Femur (tissue), 1 donor: ENCODE measurements at regions not wholly inside any gene's neighbourhood (a gene's known extent, or its start where the extent isn't known, plus 50 kb on each side); places are given as distances from the start of the nearest gene placed in this dataset.

ENCODE experiments used
- DNase-seq: peaks from one replicate; pipeline ENCODE4 v3.0.0-alpha.2; 2017

GRCh38 chr1:56215086-56215485 lies 364.3 kb downstream of the PLPP3 start:
- DNase-seq, result no peak

DNA sequence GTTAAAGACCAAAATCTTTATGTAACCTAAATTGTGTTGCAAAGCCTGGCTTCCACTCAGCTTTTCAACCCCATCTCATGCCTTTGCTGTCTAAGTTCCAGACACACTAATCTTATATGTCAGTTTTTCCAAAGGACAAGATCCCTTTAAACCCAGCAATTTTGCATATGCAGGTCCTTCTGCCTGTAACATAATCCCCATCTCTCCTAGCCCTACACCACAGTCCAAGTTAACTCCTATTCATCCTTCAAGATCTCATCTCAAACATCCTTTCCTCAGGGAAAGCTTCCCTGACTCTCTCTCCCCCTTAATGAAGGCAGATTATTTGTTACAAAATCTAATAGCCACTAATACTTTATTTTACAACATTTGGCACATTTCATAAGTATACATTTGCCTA lies 366.3 kb downstream of the PLPP3 start:
- no peak for DNase-seq

DNA sequence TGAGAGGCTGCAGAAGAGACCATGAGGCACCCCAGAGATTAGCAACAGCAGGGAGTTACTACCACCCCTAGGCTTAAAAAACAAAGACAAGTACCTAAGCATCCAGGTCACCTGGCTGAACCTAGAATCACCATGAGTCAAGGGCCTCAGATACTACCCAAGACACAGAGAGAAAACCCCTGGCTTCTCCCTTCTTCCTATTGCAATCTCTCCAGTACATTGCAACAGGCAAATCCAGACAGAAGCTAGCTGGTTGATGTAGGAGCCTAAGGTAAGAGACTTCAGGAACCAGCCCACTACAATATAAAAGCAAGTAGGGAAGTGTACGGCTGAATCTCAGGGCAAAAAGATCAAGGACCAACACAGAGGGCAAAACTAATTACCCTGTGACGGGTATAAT lies 367.2 kb downstream of the PLPP3 start:
- no peak for DNase-seq

DNA sequence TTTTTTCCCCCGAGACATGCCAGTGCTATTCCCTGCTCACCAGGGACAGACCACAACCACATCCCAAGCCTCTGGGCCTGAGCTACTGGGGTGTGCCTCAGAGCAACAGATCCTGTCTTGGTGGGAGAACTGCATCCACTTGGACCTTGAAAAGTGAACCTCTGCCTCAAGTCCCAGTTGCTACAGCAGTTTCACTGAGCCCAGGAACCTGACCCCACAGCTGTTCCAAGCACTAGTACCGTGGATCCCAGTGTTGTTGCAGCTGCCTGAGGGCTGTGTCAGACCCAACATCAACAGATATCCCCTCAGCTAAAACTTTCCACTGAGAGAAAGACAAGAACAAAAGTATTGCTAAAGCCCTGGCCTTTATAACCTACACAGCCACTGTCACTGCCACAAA lies 373.0 kb downstream of the PLPP3 start:
- DNase-seq, result no peak

- DNase-seq, result no peak
Observed at GRCh38 chr1:56204206-56204605, 375.2 kb downstream of the PLPP3 start.

- DNase-seq, result no peak
Observed at GRCh38 chr1:56202796-56203492, 376.4 kb downstream of the PLPP3 start.

DNA sequence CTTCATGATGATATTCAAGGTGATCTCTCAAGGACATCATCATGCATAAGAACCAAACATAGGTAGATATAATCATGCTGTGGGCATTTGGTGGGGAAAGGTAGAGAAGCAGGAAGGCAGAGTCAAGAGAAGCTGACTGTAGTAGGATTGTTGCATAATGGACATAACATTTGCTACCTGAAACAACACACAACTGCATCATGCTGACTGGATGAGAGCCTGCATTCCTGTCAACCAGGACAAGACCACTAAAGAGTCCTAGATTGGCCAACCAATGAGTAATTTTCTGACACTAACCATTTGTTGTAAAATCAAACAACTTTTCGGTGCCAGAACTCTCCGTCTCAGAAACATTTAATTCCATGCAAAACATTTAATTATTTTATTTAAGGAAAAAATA lies 377.2 kb downstream of the PLPP3 start:
- no peak for DNase-seq

GRCh38 chr1:56200896-56201295 lies 378.5 kb downstream of the PLPP3 start:
- DNase-seq, result no peak

DNA sequence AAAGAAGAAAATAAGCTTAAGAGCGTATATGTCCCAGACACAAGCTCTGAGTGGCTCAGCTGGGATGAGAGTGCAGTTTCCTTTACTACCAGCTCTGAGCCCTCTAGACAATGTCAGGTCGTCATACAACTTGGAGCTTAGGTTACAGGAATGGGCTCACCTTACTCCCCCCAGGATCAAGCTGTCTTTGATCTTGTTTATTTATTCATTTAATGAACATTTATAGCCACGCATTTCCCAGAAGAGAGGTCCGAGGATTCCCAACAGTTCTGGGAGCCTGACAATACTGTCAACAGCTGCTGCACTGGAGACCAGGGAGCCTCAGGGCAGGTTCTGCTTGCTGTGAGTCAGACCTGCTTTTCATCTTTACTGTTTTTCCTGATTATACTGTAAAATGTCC lies 378.9 kb downstream of the PLPP3 start:
- no peak for DNase-seq

- no peak for DNase-seq
Observed at GRCh38 chr1:56199956-56200355, 379.4 kb downstream of the PLPP3 start.

DNA sequence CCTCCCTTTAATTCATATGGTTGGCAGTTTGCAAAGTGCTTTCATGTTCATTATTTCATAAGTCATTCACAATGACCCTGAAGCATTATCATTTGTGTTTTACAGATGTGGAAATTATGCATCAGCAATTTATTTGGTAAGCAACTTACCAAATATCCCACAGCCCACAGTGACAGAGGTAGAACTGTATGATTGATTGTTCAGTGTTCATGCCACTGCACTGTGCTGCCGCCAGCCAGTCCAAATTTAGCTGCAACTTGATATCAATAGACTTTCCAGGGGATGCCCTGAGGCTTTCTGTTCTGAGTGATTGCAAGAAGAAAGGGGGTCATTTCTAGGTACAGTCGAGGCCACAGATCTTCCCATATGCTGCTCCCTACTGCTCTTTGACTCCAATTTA lies 380.3 kb downstream of the PLPP3 start:
- no peak for DNase-seq

- no peak for DNase-seq
Observed at GRCh38 chr1:56197946-56198345, 381.4 kb downstream of the PLPP3 start.

GRCh38 chr1:56196839-56197238 lies 382.5 kb downstream of the PLPP3 start:
- no peak for DNase-seq

DNA sequence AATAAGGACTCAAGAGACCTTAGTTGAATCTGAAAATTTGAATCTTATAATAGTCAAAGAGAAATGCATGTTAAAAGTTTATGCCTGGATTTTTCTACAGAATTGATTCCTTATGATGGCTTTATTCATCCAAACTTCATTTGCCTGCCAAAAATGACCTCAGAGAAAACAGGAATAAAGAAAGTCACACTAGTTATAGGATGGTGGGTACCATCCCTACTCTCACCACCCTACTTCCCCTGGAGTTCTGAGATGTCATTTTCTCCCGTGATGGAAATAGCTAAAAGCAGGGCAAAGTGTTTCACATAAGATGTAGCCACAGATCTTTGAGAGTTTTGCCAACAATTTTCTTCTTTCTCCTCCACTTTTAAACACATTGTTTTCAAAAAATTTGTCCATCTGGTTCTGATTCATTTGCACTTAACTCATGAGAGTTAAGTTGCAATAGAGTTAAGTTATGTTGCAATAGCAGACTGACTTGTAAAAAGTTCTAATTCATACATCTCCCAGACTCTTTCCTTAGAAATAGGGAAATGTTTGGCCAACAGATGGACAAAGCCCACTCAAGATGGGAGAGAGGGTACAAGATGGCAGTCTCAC lies 384.6 kb downstream of the PLPP3 start:
- no peak for DNase-seq

GRCh38 chr1:56193656-56194055 lies 385.7 kb downstream of the PLPP3 start:
- no peak for DNase-seq

- DNase-seq, result no peak
Observed at GRCh38 chr1:56191369-56191768, 388.0 kb downstream of the PLPP3 start.

GRCh38 chr1:56190806-56191365 lies 388.5 kb downstream of the PLPP3 start:
- DNase-seq, result peak; percentile 32

DNA sequence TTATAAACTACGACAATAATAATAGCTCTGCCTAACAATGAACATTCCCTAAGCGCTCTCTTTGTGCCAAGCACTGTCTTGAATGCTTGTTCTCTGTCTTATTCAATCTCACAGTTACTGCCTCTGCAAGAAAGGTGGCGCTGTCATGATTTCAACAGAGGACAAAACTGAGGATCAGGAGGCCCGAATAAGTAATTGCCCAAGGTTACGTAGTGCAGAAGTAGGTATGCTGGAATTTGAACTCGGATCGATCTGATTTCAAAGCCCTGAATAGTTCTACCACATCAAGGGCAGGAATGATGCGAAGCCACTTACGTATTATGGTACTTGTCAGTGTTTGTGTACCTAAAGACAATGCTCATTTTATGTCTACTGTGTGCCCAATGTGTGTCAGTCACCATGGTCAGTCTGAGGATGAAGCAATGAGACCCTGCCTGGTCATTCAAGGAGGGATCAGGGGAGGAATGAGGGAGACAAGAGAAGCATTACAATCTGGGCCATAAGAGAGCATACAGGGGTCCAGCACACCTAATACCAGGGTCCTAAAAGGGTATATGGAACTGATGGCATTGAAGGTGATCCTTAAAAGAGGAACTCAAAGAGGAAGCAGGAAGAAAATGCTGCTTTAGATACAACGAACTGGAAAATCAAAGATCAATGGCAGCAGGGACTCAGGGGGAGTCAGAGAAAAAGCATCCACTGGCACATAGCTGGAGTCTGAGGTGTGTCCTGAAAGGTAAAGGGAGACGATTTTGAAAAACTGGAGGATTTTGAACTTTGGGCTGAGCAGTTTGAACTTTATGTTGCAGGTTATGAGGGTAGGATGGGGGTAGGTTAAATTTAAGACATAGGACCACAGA lies 389.2 kb downstream of the PLPP3 start:
- DNase-seq, result no peak

GRCh38 chr1:56189454-56189853 lies 389.9 kb downstream of the PLPP3 start:
- no peak for DNase-seq

DNA sequence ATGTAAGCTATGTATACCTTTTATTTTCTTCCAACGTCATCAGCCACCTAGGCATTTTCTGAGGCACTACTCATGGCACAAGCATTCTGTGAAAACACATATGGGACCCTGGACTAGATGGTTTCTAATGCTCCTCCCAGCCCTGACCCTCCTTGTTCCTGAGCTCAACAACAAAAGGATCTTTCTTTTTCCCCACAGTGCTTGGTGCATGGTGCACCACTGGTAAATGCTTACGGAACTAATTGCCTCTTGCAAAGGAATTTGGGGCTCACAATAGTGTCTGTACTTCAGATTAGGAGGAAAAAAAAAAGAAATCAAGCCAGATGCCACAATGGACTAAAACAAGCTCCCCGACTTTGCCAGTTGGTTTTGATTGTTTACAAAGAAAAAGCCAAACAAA lies 390.5 kb downstream of the PLPP3 start:
- no peak for DNase-seq

DNA sequence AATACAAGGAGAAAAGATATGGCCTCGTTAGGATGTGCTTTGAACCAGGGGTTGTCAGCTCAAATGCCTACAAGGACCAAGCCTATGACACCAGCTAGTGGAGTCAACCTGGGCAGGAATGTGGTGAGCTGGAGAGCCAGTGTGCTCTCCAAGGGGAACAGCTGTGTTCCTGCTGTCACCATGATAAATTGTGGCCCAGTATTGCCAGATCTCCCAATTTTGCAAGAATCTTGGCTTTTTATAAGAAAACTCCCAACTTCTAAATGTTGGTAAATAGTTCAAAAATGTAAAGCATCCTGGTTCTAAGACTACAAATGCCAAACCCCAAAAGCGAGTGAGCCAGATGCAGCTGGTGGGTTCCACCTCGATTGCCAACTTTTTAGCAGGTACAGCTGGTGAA lies 391.1 kb downstream of the PLPP3 start:
- no peak for DNase-seq

DNA sequence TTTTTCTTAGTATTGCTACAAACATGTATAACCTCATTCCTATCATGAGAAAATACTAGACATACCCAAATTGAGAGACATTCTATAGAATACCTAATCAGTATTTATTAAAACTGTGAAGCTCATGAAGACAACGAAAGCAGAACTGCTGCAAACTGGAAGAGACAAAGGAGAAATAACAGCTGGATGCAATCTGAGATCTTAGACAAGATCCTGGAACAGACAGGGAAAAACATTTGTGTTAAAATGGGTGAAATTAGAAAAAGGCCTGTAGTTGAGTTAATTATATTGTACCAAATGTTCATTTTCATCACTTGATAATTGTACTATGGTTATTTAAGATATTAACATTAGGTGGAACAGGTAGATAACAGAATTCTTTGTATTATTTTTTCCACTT lies 392.0 kb downstream of the PLPP3 start:
- DNase-seq, result no peak

DNA sequence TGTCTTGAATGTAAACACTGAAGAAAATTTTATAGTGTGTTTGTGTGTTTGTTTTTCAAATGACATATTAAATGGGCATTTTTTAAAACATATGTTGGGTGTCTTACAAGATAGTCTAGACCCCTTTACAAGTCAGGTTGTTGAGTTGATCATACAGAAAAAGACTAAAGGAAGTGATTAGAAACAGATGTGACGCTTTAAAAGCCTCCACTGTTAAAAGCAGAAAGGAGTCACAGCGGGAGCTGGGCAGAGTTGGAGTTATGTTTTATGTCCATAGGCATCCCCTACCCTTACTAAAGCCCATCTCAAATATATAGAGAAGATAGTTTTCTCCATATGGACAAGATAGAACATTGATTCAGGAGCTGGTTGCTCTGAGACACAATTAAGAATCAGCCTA lies 393.9 kb downstream of the PLPP3 start:
- DNase-seq, result no peak

DNA sequence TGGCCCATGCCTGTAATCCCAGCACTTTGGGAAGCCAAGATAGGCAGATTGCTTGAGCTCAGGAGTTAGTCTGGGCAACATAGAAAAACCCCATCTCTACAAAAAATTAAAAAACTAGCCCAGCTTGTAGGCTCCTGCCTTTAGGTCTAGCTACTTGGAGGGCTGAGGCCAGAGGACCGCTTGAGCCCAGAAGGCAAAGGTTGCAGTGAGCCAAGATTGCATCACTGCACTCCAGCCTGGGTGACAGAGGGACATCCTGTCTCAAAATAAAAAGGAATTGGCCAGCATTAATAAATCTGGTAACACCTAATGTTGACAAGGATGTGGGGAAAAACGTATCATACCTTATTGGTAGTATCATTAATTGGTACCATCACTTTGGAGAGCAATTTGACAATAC lies 396.2 kb downstream of the PLPP3 start:
- DNase-seq, result no peak
